ENCODE measurements at regions not wholly inside any gene's neighbourhood (a gene's known extent, or its start where the extent isn't known, plus 50 kb on each side); places are given as distances from the start of the nearest gene placed in this dataset.

DNA sequence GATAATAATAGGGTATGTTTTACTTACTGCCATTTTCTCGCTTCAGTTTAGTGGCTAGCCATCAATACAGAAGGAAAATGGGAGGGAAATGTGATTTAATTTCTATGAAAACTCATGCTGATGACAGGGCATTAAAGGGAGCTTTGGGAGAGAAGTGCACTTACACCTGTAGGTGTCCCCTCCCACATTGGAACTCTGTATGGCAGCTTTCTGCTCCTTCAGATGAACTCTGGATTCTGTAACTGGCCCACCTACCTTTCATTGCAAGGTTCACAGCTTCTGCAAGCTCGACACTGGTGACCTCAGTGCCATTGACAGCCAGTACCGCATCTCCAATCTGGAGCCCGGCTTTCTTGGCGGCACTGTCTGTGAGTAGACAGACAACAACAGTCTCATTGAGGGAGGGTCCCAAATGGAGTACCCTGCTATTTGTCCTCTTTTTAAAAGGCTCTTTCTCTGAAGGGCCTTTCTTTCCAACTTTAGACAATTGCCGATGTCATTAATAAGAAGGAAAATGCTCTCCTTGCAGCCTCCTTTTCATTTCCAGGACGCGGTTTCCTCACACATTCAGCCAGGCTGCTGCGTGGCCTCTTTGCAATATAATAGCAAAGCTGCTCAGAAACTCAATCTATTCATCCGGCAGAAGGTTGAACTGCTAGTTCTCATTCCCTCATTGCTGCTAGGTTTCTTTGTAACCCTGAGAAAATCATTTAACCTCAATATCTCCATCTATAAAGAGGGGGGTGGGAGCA, 63.6 kb downstream of the NUDT12 start:
- FAIRE-seq (no peak), DNase-seq (ENCODE audit: extremely low spot score, insufficient read length, low read depth) (no peak)

DNA sequence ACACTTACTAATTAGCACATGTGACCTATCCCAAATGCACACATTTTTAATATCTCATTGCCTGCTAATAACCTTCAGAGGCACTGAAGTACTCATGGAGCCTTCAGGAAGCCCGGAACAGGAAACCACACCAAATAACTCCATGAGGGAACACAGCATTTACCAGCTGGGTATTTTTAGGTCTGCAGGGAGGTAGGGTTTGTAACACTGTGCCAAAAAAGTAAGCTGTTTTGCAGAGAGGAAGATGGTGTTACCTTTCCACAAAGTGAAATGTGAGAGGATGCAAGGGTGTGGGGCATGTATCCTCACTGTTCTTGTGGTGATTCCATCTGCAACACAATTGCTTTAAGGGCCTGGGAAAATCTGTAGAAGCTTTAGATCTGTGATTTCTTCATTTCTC, 64.4 kb downstream of the NUDT12 start:
- DNase-seq (ENCODE audit: extremely low spot score, insufficient read length, low read depth) (no peak), FAIRE-seq (no peak)

DNA sequence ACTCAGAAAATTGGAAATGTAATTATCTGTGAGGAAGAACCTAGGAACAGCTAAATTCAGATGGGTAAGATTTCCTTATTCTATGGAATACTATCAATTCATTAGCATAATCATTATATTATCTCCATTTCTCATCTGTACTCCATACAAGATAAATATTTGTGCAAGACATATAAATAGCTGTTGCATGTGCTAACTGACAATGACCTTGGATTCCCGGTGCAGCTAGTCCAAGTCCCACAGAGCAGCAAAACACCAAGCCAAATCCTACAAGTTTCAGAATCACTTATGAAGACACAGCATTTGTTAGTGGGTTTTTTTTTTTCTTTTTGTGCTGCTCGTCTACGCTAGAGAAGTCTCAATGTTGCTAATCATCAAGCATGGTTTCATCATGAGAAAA, 64.8 kb downstream of the NUDT12 start:
- DNase-seq (ENCODE audit: extremely low spot score, insufficient read length, low read depth) (no peak), FAIRE-seq (no peak)

DNA sequence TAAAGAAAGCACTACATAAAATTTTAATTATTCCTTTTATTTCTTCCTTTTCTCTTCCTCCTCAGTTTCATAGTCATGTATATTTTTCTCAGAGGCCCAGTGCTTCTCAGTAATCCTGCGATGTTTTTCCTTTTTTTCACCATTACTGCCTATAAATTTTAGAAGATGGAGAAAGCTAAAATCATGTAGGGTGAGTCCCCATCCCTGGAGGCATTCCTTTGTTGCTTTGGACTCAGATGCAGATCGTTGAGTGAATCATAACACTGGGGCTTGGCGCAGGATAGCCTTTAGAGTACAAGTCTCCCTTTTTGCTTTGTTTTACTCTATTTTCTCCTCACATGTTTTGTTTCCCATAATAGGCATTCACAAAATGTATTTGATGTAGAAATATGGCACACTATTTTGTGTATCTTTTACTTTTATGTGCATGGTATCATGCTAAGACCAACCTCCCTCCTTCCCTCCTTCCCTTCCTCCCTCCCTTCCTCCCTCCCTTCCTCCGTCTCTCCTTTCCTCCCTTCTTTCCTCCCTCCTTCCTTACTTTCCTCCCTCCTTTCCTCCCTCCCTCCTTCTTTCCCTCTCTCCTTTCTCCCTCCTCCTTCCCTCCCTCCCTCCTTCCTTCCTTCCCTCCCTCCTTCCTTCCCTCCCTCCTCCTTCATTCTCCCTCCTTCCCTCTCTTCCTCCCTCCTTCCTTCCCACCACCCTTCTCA, 72.4 kb downstream of the NUDT12 start:
- DNase-seq (ENCODE audit: extremely low spot score, insufficient read length, low read depth) (no peak), FAIRE-seq (no peak)

DNA sequence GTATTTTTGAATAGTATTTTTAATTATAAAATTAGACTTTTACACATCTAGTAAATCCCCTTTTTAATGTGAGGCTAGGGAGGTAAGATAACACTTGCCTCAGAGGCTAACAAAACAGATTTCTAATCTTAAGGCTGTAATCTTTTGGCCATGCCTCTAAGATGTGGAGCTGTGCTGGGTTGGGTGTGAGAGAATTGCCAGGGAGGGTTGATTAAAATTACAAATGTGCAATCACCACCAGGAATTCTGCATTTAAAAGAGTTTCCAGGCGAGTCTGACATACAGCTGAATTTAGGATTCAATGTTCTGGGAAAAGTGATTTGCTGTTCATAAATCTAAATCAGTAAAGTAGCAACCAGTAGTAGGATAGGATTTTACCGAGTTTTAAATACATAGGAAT, 73.3 kb downstream of the NUDT12 start:
- FAIRE-seq (no peak), DNase-seq (ENCODE audit: extremely low spot score, insufficient read length, low read depth) (no peak)

DNA sequence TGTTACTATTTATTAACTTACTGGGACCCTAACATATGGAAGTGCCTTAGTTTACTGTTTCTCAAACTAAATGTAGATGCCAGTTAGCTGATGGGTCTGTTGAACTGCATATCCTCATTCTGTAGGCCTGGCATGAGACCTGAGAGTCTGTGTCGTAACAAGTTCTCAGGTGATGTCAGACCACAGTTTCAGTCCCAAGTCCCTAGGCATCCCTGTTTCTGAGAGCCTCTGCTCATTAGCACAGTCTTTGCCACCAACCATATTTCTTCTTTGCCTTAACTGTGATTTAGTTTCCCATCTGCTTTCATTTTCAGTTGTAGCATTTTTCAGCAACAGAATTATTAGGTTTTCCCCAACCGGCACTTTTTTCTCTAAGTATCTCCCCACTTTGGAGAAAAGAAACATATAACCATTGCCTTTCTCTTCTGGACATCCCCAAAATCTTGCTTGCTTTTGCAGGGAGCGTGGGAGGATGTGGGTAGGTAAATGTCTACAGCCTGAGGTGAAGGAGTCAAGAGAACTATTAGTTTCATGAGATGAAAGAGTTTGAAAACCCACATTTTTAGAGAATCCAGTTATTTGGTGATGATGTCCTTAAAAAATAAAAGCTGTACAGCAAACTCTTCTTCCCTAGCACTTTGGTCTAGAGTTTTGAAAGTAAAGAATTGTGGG, 74.6 kb downstream of the NUDT12 start:
- DNase-seq (ENCODE audit: extremely low spot score, insufficient read length, low read depth), result no peak
- FAIRE-seq, result no peak

DNA sequence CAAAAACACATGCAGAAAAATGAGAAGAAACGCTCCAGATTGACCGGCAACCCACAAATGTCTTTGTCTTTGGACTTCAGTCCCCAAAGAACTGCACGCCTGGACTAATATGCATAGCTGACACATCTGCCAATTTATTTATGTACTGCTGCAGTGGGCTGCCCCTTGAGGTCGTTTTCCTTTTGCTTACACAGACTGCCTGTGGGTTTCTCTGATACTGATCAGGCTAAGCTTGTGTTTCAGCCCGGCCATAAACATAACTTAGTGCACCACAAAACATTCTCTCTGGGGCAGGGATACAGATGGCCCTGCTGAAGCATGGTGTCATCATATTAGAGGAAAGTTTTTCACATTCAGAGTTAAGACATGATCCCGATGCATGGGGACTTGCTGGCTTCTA, 75.4 kb downstream of the NUDT12 start:
- DNase-seq (ENCODE audit: extremely low spot score, insufficient read length, low read depth), result no peak
- FAIRE-seq, result no peak

DNA sequence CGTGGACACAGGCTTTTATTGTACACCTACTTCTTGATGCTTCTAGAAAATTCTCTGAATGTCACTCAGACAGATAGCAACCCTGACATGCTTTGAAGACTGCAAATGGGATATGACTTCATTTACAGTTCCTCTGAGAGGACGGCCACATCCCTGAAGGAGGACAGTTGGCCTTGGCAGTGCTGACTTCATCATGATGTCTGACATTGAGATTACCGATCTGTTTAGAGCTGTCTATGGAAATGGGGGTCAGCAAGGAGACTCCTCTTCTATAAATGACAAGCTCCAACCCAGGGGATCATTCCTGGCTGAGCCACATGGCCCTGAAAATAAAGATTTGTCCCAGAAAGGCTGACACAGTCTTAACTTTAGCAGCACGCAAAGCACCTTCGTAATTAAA, 75.8 kb downstream of the NUDT12 start:
- FAIRE-seq (no peak), DNase-seq (ENCODE audit: extremely low spot score, insufficient read length, low read depth) (no peak)

DNA sequence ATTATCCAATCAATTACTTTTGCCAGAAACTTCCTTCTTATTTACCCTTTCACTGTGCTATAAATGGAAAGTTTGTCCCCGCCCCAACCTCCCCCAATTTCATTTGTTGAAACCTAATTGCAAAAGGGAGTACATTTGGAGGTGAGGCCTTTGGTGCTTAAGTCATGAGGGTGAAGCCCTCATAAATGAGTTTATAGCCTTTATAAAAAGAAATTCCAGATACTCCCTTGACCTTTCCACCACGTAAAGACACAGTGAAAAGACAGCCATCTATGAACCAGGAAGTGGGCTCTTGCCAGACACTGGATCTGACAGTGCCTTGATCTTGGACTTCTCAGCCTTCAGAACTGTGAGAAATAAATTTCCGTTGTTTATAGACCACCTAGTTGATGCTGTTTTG, 82.3 kb downstream of the NUDT12 start:
- FAIRE-seq, result no peak

DNA sequence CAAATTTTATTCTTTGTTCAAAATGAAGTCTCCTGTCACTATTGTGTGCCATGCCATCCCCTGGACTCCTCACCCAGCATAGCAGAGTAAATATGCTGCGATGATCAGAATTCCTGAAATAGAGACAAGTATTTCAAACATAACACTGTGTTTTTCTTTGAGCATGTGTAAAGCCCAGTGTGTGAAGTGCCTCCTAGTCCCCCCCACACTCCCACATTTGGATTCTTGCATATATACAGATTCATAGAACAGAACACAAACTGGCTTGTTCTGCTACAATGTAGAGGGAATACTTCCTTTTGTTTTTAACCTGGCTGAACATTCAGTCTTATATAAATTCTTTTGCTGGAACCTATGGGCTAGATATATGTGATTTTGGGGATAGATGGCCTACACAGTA, 84.9 kb downstream of the NUDT12 start:
- no peak for FAIRE-seq

More for the DNA sequence above, 82.3 kb downstream of the NUDT12 start:
- no peak for DNase-seq (ENCODE audit: extremely low spot score, insufficient read length, low read depth)

DNA sequence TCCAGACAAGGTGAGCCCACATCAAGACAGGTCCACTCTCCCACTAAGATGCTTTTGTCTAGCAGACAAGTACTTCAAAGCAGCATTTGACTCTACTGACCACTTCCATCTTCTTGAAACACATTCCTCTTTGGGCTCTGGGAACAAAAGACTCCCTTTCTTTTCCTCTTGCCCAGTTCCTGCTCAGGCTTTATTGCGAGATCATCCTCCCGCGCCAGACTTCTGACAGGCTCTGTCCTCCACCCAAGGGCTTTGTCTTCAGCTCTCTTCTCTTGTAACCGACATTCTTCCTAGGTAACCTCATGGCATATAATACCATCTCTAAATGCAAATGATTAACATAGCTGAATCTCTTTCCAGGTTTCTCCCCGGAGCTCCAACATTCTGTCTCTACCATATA, 85.8 kb downstream of the NUDT12 start:
- DNase-seq (ENCODE audit: extremely low spot score, insufficient read length, low read depth) (no peak), FAIRE-seq (no peak)

More for the DNA sequence above, 84.9 kb downstream of the NUDT12 start:
- no peak for DNase-seq (ENCODE audit: extremely low spot score, insufficient read length, low read depth)

DNA sequence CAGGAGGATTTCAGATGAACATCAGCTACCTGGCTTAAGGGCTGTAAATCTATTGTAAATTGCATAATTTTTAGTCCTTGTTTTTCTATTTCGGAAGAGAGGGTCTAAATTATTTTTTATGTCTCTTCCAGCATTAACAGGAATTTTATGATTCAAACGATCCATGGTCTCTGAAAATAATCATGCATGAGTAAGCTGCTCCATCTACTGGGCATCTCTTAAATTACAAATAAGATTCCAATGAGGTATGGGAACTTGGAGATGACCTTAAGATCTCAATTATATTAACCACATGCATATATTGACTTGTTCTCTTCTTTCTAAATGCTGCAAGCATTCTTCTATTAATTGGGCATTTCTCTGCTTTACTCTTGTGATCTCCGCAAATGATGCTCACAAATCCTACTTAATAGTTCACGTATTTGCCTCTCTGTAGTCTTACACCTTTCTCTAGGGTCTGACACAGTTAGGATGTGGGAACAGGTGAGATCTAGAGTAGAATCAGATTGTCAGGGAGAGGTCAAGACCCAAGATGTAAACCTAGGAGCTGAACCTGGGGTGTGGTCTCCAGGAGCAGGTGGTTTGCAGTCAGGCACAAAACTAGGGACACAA, 86.9 kb downstream of the NUDT12 start:
- peak; percentile 82 for FAIRE-seq

DNA sequence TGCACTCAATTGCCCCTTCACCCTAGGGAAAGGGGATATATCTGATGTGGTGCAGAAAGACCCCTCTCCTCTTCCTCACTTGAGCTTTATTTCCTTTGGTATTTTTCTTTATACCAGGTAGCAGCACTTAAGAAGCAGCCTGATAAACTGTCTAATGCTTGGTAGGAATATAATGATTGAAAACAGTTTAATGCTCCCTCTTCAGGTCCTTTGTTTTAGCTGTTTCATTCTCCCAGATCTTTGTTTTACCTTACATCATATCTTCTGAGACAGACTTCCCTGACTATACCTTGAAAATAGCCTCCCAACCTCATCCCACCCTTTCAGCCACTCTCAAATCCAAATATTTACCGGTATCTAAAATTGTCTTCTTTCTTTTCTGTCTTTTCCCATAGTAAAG, 87.9 kb downstream of the NUDT12 start:
- no peak for DNase-seq (ENCODE audit: extremely low spot score, insufficient read length, low read depth)
- no peak for FAIRE-seq

More for the DNA sequence above, 86.9 kb downstream of the NUDT12 start:
- DNase-seq (ENCODE audit: extremely low spot score, insufficient read length, low read depth), result no peak

DNA sequence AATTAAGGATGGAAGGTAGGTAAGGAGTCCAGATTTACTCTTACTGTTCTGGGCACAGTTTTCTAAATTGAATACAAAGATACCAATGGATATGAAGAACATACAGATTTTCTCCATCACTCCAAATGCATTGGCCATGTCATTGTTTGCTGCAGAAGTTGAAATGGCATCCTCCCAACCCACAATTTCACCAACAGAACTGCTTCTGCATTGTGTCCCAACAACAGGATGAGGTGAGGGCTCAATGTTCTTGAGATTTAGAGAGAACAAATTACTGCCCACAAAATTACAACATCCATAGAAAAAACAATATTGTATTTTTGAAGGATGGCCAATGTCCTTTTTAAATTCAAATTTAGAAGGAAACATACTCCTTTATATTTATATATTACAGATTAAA, 88.9 kb downstream of the NUDT12 start:
- FAIRE-seq, result no peak

DNA sequence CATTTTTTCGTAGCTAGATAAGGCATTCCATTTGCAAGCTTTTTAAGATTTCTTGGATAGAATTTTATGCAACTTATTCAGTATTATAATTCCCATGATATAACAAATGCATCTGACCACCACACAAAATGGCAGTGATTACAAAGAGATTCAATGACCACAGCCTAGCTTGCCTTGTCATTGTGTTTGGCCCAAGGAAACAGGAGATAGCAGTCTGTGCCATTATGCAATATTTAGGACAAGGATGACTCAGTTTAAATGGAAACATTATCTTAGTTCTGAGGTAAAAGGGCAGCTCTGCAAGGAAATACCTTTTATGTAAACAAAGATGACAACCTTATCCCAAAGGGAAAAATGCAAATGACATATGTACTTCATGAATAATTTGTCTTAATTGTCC, 89.8 kb downstream of the NUDT12 start:
- DNase-seq (ENCODE audit: extremely low spot score, insufficient read length, low read depth), result no peak
- no peak for FAIRE-seq

More for the DNA sequence above, 88.9 kb downstream of the NUDT12 start:
- no peak for DNase-seq (ENCODE audit: extremely low spot score, insufficient read length, low read depth)

DNA sequence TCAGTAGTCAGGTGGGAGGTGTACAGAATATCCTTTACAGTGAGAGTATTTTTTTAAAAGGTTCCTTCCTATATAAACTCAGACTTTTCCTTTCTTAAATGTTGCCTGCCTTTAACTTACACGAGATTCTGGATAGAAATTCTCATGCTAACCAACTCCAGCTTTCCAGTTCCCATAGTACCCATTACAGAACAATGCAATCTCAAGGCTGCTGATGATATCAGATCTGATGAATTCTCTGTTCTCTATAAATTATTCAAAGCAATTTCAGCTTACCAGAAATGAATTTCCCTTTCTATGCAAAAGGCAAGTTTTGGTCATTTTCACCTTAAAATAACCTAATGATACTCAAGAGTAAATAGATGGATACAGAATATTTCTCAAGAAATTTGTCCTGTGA, 90.3 kb downstream of the NUDT12 start:
- DNase-seq (ENCODE audit: extremely low spot score, insufficient read length, low read depth), result no peak
- FAIRE-seq, result no peak

DNA sequence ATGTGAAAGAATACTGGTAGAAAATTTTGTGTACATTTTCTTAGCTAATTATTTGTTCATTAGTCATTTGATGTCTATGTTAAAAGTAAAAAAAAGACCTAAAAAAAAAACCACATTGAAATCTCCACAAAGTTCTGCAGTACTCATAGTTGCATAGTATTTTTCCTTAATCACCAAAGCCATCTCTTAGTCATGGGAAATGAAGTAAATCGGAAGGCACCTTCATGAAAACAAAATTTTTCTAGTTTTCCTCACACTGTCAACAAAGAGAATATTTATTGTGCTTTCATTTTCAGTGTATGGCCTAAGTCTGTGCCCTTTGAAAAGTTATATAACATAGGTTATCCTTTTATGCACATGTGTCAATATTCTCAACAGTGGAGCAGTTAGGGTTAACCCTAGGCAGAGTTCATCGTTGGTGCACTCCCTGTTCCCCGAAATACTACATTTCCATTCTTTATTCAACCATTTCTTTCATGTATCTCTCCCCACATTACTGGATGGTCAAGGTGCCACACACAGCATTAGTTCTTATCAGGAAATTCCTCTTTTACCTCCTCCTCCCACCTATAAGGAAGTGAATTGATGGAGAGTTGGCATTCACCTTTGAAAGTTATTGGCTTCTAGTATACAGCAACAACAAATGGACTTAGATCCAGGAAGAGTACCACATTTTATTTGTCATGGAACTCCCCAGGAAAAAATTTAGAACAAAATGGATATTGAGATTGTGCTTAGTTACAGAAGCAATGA, 93.1 kb downstream of the NUDT12 start:
- DNase-seq (ENCODE audit: extremely low spot score, insufficient read length, low read depth) (no peak), FAIRE-seq (no peak)

DNA sequence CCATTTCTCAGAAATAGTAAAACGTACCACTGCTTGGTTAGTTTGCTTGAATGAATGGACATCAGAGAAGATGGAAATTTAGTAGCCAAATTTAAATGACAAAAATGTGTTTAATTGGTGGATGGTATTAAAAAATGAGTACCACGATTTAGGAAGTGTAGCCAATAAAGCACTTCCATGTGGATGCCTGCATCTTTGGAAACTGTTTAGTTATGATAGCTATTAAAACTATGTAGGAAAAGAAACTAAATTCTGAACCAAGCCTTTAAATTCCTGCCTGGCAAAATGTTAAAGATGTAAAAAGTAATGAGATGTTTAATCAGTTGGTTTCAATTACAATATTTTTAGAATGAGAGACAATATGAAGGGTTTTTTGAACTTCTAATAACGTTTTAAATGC, 94.8 kb downstream of the NUDT12 start:
- no peak for FAIRE-seq

DNA sequence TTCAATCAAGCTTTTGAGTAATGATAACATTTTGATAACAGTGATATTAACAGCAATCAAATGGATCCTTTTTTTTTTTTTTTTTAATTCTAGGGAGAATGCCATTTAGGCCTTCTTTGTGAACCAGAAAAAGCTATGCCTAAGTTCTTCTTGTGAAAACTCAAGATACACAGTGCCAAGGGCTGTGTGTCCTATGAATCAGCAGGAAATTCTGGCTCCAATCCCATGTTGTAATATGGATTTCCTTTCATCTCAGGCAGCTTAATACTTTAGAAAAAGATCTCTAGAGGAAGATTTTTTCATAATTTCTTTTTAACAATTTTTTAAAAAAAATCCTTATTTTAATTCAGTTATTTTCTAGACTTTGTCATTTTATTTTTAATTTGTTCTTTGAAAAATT, 96.1 kb downstream of the NUDT12 start:
- DNase-seq (ENCODE audit: extremely low spot score, insufficient read length, low read depth), result no peak
- no peak for FAIRE-seq

More for the DNA sequence above, 94.8 kb downstream of the NUDT12 start:
- no peak for DNase-seq (ENCODE audit: extremely low spot score, insufficient read length, low read depth)

DNA sequence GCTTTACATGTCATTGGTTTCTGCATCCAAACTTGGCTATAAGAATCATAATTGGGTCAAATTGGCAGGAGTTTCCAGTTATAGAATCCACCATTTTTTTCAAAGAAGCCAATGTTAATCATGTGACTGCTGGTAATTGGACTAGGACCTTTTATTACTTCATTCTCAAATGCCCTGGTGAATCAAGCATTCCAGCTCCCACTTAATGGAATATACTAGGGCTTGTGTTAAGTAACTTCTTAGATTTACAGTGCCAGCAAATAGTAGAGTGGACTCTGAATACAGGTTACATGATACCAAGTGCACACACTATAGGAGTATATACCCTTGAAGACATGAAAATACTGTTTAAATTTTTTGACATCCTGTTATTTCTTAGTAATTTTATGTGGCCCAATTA, 96.7 kb downstream of the NUDT12 start:
- FAIRE-seq, result no peak
- no peak for DNase-seq (ENCODE audit: extremely low spot score, insufficient read length, low read depth)
